RWPE2 (cell line): ENCODE measurements at regions not wholly inside any gene's neighbourhood (a gene's known extent, or its start where the extent isn't known, plus 50 kb on each side); places are given as distances from the start of the nearest gene placed in this dataset.

ENCODE experiments used
- ATAC-seq: fragments of 200-7000 bp; cut with Tn5 transposase; 3 replicates; pipeline ENCODE4 v1.9.1; 2021; ENCODE audit warnings: low read depth
- DNase-seq: peaks from one replicate; pipeline ENCODE4 v3.0.0-alpha.2; 2020; ENCODE audit warnings: low spot score
- H3K27ac ChIP-seq: fragments of 450-650 bp; 2 replicates; pipeline ENCODE4 v1.5.1; 2017; ENCODE audit warnings: mild to moderate bottlenecking; ENCODE audit not compliant: poor library complexity, severe bottlenecking
- H3K27me3 ChIP-seq: fragments of 250-450 bp; sonication (Bioruptor Pico); 2 replicates; pipeline ENCODE4 v1.5.1; 2021; ENCODE audit warnings: mild to moderate bottlenecking, moderate library complexity; ENCODE audit not compliant: insufficient read depth, poor library complexity, severe bottlenecking
- H3K36me3 ChIP-seq: fragments of 250-450 bp; sonication (Bioruptor Pico); 2 replicates; pipeline ENCODE4 v1.5.1; 2020; ENCODE audit warnings: low read depth, mild to moderate bottlenecking, moderate library complexity
- H3K4me1 ChIP-seq: fragments of 250-450 bp; sonication (Bioruptor Pico); 2 replicates; pipeline ENCODE4 v1.5.1; 2021; ENCODE audit warnings: mild to moderate bottlenecking, moderate library complexity; ENCODE audit not compliant: insufficient read depth, poor library complexity, severe bottlenecking
- H3K4me3 ChIP-seq: fragments of 250-450 bp; sonication (Bioruptor Pico); 2 replicates; pipeline ENCODE4 v1.5.1; 2021; ENCODE audit warnings: mild to moderate bottlenecking, moderate library complexity; ENCODE audit not compliant: severe bottlenecking
- H3K9me3 ChIP-seq: fragments of 250-450 bp; sonication (Bioruptor Pico); 2 replicates; pipeline ENCODE4 v1.5.1; 2021; ENCODE audit warnings: mild to moderate bottlenecking, moderate library complexity; ENCODE audit not compliant: severe bottlenecking
- TF ChIP-seq, protein P1 (sequence below): fragments of 450-650 bp; IDR thresholded peaks from one replicate; pipeline ENCODE4 v1.5.1; 2017; ENCODE audit warnings: mild to moderate bottlenecking, moderate library complexity; ENCODE audit not compliant: poor library complexity, severe bottlenecking

DNA sequence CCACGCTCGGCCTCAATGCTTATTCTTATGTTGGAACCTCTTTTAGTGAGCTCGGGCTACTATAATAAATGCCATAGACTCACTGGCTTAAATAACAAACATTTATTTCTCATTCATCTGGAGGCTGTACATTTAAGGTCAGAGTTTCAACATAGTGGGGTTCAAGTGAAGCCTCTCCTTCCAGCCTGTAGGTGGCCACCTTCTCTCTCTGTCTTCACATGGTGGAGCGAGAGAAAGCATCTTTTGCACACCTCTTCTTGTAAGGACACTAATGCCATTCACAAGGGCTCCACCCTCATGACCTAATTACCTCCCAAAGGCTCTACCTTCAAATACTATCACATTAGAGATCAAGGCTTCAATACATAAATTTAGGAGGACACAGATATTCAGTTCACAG, 520.3 kb upstream of the EPHA6 start:
- no peak overlapping the region for H3K4me3 ChIP-seq
- H3K4me1 ChIP-seq = no peaks in the 10 kb centered on the region
- no peaks in the 10 kb centered on the region for H3K9me3 ChIP-seq
- H3K27me3 ChIP-seq = no peaks in the 10 kb centered on the region
- no peak for DNase-seq
- ATAC-seq = no peak
- TF ChIP-seq, protein P1, sequence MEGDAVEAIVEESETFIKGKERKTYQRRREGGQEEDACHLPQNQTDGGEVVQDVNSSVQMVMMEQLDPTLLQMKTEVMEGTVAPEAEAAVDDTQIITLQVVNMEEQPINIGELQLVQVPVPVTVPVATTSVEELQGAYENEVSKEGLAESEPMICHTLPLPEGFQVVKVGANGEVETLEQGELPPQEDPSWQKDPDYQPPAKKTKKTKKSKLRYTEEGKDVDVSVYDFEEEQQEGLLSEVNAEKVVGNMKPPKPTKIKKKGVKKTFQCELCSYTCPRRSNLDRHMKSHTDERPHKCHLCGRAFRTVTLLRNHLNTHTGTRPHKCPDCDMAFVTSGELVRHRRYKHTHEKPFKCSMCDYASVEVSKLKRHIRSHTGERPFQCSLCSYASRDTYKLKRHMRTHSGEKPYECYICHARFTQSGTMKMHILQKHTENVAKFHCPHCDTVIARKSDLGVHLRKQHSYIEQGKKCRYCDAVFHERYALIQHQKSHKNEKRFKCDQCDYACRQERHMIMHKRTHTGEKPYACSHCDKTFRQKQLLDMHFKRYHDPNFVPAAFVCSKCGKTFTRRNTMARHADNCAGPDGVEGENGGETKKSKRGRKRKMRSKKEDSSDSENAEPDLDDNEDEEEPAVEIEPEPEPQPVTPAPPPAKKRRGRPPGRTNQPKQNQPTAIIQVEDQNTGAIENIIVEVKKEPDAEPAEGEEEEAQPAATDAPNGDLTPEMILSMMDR = no peak
- H3K36me3 ChIP-seq = no peaks in the 10 kb centered on the region
- H3K27ac ChIP-seq = no peak overlapping the region

DNA sequence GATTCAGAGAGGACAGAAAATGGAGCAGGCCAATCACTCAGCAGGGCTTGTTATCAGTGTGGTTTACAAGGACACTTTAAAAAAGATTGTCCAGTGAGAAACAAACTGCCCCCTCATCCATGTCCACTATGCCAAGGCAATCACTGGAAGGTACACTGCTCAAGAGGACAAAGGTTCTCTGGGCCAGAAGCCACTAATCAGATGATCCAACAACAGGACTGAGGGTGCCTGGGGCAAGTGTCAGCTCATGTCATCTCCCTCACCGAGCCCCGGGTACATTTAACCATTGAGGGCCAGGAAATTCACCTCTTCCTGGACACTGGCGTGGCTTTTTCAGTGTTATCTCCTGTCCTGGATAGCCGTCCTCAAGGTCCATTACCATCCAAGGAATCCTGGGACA, 513.7 kb upstream of the EPHA6 start:
- no peaks in the 10 kb centered on the region for H3K27me3 ChIP-seq
- no peak for ATAC-seq
- no peak overlapping the region for H3K4me3 ChIP-seq
- DNase-seq = no peak
- TF ChIP-seq, protein P1 = no peak
- H3K27ac ChIP-seq = no peak overlapping the region
- no peaks in the 10 kb centered on the region for H3K9me3 ChIP-seq
- H3K36me3 ChIP-seq = no peaks in the 10 kb centered on the region
- H3K4me1 ChIP-seq = no peaks in the 10 kb centered on the region

GRCh38 chr3:96319166-96319565, 495.2 kb upstream of the EPHA6 start:
- Histone ChIP-seq H3K4me3 (no peak overlapping the region), H3K27ac (no peak overlapping the region), H3K9me3 (no peaks in the 10 kb centered on the region), H3K4me1 (no peaks in the 10 kb centered on the region), H3K27me3 (peaks cover under 1% of the 10 kb centered on the region), H3K36me3 (no peaks in the 10 kb centered on the region)
- TF ChIP-seq, protein P1 = no peak
- no peak for ATAC-seq
- DNase-seq = no peak

- Histone ChIP-seq H3K27me3 (no peaks in the 10 kb centered on the region), H3K27ac (no peak overlapping the region), H3K4me3 (no peak overlapping the region), H3K36me3 (no peaks in the 10 kb centered on the region), H3K4me1 (no peaks in the 10 kb centered on the region), H3K9me3 (no peaks in the 10 kb centered on the region)
- TF ChIP-seq, protein P1 = no peak
- DNase-seq (no peak), ATAC-seq (no peak)
Observed at GRCh38 chr3:96324087-96324486, 490.3 kb upstream of the EPHA6 start.

DNA sequence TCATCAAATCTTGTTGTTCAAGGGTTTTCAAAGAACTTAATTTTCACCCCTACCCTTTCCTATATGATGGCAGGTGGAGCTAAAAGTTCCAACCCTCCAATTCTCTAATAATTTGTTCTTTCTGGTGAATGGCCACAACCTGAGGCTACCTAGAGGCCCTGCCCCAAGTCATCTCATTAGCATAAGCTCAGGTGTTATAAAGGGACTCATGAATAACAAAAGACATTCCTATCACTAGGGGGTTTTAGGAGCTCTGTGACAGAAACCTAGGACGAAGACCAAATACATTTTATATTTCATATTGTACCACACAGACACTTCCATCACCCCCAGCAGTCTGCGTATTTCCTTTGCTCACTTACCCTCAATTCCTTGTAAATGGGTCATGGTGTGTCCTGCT, 483.6 kb upstream of the EPHA6 start:
- Histone ChIP-seq H3K27me3 (no peaks in the 10 kb centered on the region), H3K36me3 (no peaks in the 10 kb centered on the region), H3K9me3 (no peaks in the 10 kb centered on the region), H3K4me3 (no peak overlapping the region), H3K4me1 (no peaks in the 10 kb centered on the region), H3K27ac (no peak overlapping the region)
- TF ChIP-seq, protein P1 = no peak
- DNase-seq (no peak), ATAC-seq (no peak)
